ENCODE measurements at regions not wholly inside any gene's neighbourhood (a gene's known extent, or its start where the extent isn't known, plus 50 kb on each side); places are given as distances from the start of the nearest gene placed in this dataset.

DNA sequence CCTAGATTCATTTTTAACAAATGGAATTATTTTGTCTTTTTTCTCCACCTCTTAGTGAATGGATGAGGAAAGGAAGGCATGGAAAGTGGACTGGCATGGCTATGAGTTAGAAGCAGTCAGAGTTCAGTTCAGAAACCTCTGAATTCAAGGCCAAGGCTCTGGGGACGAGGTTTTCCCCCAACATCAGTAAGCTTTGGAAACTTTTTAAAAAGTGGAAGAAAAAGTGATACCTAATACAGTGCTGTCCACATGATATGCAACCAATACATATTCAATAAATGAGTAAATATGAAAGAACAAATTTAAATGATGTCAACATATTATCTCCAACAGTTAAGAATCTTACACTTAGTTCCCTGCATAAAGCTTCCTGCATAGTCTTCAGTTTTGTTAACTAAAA lies 204.7 kb downstream of the HLX start:
- no peak for TF ChIP-seq CHD4 (IDR thresholded peaks at IDR 0.05)
- TF ChIP-seq HDGF (IDR thresholded peaks at IDR 0.05) = no peak
- TF ChIP-seq, protein P1, sequence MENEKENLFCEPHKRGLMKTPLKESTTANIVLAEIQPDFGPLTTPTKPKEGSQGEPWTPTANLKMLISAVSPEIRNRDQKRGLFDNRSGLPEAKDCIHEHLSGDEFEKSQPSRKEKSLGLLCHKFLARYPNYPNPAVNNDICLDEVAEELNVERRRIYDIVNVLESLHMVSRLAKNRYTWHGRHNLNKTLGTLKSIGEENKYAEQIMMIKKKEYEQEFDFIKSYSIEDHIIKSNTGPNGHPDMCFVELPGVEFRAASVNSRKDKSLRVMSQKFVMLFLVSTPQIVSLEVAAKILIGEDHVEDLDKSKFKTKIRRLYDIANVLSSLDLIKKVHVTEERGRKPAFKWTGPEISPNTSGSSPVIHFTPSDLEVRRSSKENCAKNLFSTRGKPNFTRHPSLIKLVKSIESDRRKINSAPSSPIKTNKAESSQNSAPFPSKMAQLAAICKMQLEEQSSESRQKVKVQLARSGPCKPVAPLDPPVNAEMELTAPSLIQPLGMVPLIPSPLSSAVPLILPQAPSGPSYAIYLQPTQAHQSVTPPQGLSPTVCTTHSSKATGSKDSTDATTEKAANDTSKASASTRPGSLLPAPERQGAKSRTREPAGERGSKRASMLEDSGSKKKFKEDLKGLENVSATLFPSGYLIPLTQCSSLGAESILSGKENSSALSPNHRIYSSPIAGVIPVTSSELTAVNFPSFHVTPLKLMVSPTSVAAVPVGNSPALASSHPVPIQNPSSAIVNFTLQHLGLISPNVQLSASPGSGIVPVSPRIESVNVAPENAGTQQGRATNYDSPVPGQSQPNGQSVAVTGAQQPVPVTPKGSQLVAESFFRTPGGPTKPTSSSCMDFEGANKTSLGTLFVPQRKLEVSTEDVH (IDR thresholded peaks at IDR 0.05; ENCODE audit: low read depth, partially characterized antibody) = no peak
- no peak for TF ChIP-seq POLR2A (IDR thresholded peaks at IDR 0.05; ENCODE audit: low read depth, low read length)
- TF ChIP-seq POLR2AphosphoS5 (IDR thresholded peaks at IDR 0.05; ENCODE audit: low read length) = no peak
- TF ChIP-seq, protein P2, sequence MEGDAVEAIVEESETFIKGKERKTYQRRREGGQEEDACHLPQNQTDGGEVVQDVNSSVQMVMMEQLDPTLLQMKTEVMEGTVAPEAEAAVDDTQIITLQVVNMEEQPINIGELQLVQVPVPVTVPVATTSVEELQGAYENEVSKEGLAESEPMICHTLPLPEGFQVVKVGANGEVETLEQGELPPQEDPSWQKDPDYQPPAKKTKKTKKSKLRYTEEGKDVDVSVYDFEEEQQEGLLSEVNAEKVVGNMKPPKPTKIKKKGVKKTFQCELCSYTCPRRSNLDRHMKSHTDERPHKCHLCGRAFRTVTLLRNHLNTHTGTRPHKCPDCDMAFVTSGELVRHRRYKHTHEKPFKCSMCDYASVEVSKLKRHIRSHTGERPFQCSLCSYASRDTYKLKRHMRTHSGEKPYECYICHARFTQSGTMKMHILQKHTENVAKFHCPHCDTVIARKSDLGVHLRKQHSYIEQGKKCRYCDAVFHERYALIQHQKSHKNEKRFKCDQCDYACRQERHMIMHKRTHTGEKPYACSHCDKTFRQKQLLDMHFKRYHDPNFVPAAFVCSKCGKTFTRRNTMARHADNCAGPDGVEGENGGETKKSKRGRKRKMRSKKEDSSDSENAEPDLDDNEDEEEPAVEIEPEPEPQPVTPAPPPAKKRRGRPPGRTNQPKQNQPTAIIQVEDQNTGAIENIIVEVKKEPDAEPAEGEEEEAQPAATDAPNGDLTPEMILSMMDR (IDR thresholded peaks at IDR 0.05 in 2 of 3, conservative IDR thresholded peaks at IDR 0.05 in 1 of 3; ENCODE audit: control insufficient read depth in 2 of 3, extremely low read depth in 1 of 3, insufficient read depth in 1 of 3, low read depth in 3 of 3, low read length in 3 of 3) = no peak
- no peak for TF ChIP-seq BHLHE40 (IDR thresholded peaks at IDR 0.05; ENCODE audit: borderline replicate concordance in 1 of 2, low read depth in 2 of 2, low read length in 1 of 2)
- TF ChIP-seq, protein P3, sequence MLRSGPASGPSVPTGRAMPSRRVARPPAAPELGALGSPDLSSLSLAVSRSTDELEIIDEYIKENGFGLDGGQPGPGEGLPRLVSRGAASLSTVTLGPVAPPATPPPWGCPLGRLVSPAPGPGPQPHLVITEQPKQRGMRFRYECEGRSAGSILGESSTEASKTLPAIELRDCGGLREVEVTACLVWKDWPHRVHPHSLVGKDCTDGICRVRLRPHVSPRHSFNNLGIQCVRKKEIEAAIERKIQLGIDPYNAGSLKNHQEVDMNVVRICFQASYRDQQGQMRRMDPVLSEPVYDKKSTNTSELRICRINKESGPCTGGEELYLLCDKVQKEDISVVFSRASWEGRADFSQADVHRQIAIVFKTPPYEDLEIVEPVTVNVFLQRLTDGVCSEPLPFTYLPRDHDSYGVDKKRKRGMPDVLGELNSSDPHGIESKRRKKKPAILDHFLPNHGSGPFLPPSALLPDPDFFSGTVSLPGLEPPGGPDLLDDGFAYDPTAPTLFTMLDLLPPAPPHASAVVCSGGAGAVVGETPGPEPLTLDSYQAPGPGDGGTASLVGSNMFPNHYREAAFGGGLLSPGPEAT (IDR thresholded peaks at IDR 0.05; ENCODE audit: low read depth) = no peak
- no peak for TF ChIP-seq STAT3 (IDR thresholded peaks at IDR 0.05; ENCODE audit: low read depth, low read length)
- TF ChIP-seq HCFC1 (IDR thresholded peaks at IDR 0.05; ENCODE audit: low read length) = no peak
- TF ChIP-seq, protein P4, sequence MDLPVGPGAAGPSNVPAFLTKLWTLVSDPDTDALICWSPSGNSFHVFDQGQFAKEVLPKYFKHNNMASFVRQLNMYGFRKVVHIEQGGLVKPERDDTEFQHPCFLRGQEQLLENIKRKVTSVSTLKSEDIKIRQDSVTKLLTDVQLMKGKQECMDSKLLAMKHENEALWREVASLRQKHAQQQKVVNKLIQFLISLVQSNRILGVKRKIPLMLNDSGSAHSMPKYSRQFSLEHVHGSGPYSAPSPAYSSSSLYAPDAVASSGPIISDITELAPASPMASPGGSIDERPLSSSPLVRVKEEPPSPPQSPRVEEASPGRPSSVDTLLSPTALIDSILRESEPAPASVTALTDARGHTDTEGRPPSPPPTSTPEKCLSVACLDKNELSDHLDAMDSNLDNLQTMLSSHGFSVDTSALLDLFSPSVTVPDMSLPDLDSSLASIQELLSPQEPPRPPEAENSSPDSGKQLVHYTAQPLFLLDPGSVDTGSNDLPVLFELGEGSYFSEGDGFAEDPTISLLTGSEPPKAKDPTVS (IDR thresholded peaks at IDR 0.05; ENCODE audit: low read depth, low read length) = no peak
- TF ChIP-seq ESRRA (IDR thresholded peaks at IDR 0.05; ENCODE audit: low read length) = no peak
